DOHH2 (cell line): ENCODE measurements at regions not wholly inside any gene's neighbourhood (a gene's known extent, or its start where the extent isn't known, plus 50 kb on each side); places are given as distances from the start of the nearest gene placed in this dataset.

Experiments
- H3F3A ChIP-seq: fragments of 200-600 bp; sonication (generic), shearing (Covaris generic); 2 replicates; pipeline ENCODE4 v1.6.0; 2016; ENCODE audit warnings: antibody characterized with exemption, mild to moderate bottlenecking; ENCODE audit not compliant: control insufficient read depth, insufficient read depth
- H3K27ac ChIP-seq: fragments of 200-600 bp; sonication (generic); 2 replicates; pipeline ENCODE4 v1.5.1; 2014; ENCODE audit warnings: low read depth, mild to moderate bottlenecking, low read length, moderate library complexity
- H3K27me3 ChIP-seq: fragments of 200-600 bp; sonication (generic); 2 replicates; pipeline ENCODE4 v1.6.1; 2014; ENCODE audit warnings: mild to moderate bottlenecking, low read length, mixed read lengths; ENCODE audit not compliant: control insufficient read depth
- H3K36me3 ChIP-seq: fragments of 200-600 bp; sonication (generic); 2 replicates; pipeline ENCODE4 v1.6.1; 2014; ENCODE audit warnings: mild to moderate bottlenecking, low read length, moderate library complexity, mixed read lengths; ENCODE audit not compliant: control insufficient read depth
- H3K4me1 ChIP-seq: fragments of 200-600 bp; sonication (generic); 2 replicates; pipeline ENCODE4 v1.6.1; 2014; ENCODE audit warnings: mild to moderate bottlenecking, low read length, mixed read lengths; ENCODE audit not compliant: control insufficient read depth
- H3K4me2 ChIP-seq: fragments of 200-600 bp; sonication (generic); 2 replicates; pipeline ENCODE4 v1.6.0; 2014; ENCODE audit warnings: mild to moderate bottlenecking, low read length, moderate library complexity
- H3K4me3 ChIP-seq: fragments of 200-600 bp; sonication (generic); 2 replicates; pipeline ENCODE4 v1.5.1; 2014; ENCODE audit warnings: mild to moderate bottlenecking, low read length, mixed read lengths
- H3K79me2 ChIP-seq: fragments of 200-600 bp; sonication (generic); 2 replicates; pipeline ENCODE4 v1.6.1; 2014; ENCODE audit warnings: mild to moderate bottlenecking, low read length, mixed read lengths; ENCODE audit not compliant: control insufficient read depth
- H3K9me2 ChIP-seq: fragments of 200-600 bp; sonication (generic); replicated peaks from 2 replicates; pipeline ENCODE4 v1.6.1; 2014; ENCODE audit warnings: mild to moderate bottlenecking, low read length, mixed read lengths; ENCODE audit not compliant: control insufficient read depth
- H3K9me3 ChIP-seq: fragments of 200-600 bp; sonication (generic); 2 replicates; pipeline ENCODE4 v1.6.1; 2014; ENCODE audit warnings: antibody characterized with exemption, low read length, mixed read lengths; ENCODE audit not compliant: control insufficient read depth, insufficient read depth
- H4K20me1 ChIP-seq: fragments of 200-600 bp; sonication (generic); 2 replicates; pipeline ENCODE4 v1.6.0; 2014; ENCODE audit warnings: low read depth, mild to moderate bottlenecking, antibody characterized with exemption, low read length, moderate library complexity; ENCODE audit not compliant: control insufficient read depth, insufficient read depth
- CTCF ChIP-seq: fragments of 200-600 bp; sonication (generic); IDR thresholded peaks from one replicate; pipeline ENCODE4 v1.5.1; 2014; ENCODE audit warnings: antibody characterized with exemption, mild to moderate bottlenecking, low read depth, low read length; ENCODE audit not compliant: poor library complexity, severe bottlenecking
- EZH2phosphoT487 ChIP-seq: fragments of 200-600 bp; sonication (generic); IDR thresholded peaks from 2 replicates; pipeline ENCODE4 v1.6.1; 2017; ENCODE audit warnings: borderline replicate concordance, mild to moderate bottlenecking, antibody characterized with exemption, low read length, moderate library complexity, mixed read lengths

GRCh38 chr6:130683761-130684517 lies 143.3 kb upstream of the SMLR1 start:
- Histone ChIP-seq H3K4me2 (no peak overlapping the region), H3K27me3 (no peaks in the 10 kb centered on the region), H3K4me1 (no peaks in the 10 kb centered on the region), H3K27ac (no peak overlapping the region), H3K9me2 (no peaks in the 10 kb centered on the region), H3F3A (no peaks in the 10 kb centered on the region), H3K9me3 (no peaks in the 10 kb centered on the region), H3K79me2 (no peaks in the 10 kb centered on the region), H4K20me1 (no peaks in the 10 kb centered on the region), H3K36me3 (no peaks in the 10 kb centered on the region), H3K4me3 (no peak overlapping the region)
- TF ChIP-seq EZH2phosphoT487, result no peak
- no peak for TF ChIP-seq CTCF

- H3K27ac ChIP-seq, result no peak overlapping the region
- H3K4me2 ChIP-seq, result no peak overlapping the region
- no peaks in the 10 kb centered on the region for H3K4me1 ChIP-seq
- H3K79me2 ChIP-seq, result no peaks in the 10 kb centered on the region
- peaks cover 13% of the 10 kb centered on the region for H3K27me3 ChIP-seq
- H3K9me3 ChIP-seq, result no peaks in the 10 kb centered on the region
- no peak overlapping the region for H3K4me3 ChIP-seq
- no peaks in the 10 kb centered on the region for H3F3A ChIP-seq
- H3K9me2 ChIP-seq, result no peaks in the 10 kb centered on the region
- no peaks in the 10 kb centered on the region for H4K20me1 ChIP-seq
- no peak for TF ChIP-seq EZH2phosphoT487
- no peak for TF ChIP-seq CTCF
- no peaks in the 10 kb centered on the region for H3K36me3 ChIP-seq
Measured at GRCh38 chr6:130692659-130693058, 134.5 kb upstream of the SMLR1 start.

GRCh38 chr6:130693944-130694343 lies 133.3 kb upstream of the SMLR1 start:
- Histone ChIP-seq H3K27ac (no peak overlapping the region), H3K36me3 (no peaks in the 10 kb centered on the region), H3K27me3 (peaks cover 13% of the 10 kb centered on the region), H3K79me2 (no peaks in the 10 kb centered on the region), H3K4me3 (no peak overlapping the region), H3K9me2 (no peaks in the 10 kb centered on the region), H3K9me3 (no peaks in the 10 kb centered on the region), H3F3A (no peaks in the 10 kb centered on the region), H4K20me1 (no peaks in the 10 kb centered on the region), H3K4me2 (no peak overlapping the region), H3K4me1 (no peaks in the 10 kb centered on the region)
- TF ChIP-seq CTCF, result no peak
- no peak for TF ChIP-seq EZH2phosphoT487
